GM12865 (cell line): ENCODE measurements at regions not wholly inside any gene's neighbourhood (a gene's known extent, or its start where the extent isn't known, plus 50 kb on each side); places are given as distances from the start of the nearest gene placed in this dataset.

Experiments used
- DNase-seq: peaks from one replicate; pipeline ENCODE4 v3.0.0; 2010; ENCODE audit warnings: low read depth
- H3K4me3 ChIP-seq: 2 replicates; pipeline ENCODE4 v1.5.1; 2011; ENCODE audit warnings: mild to moderate bottlenecking, low read depth, low read length, control low read depth
- CTCF ChIP-seq: IDR thresholded peaks from 2 replicates; pipeline ENCODE4 v1.5.1; 2011; ENCODE audit warnings: low read length, control low read depth, low read depth, inconsistent platforms; ENCODE audit not compliant: insufficient read depth; ENCODE audit errors: missing control alignments

GRCh38 chr14:42617005-42617404 lies 1010.3 kb downstream of the LRFN5 start:
- no peak overlapping the region for H3K4me3 ChIP-seq
- TF ChIP-seq CTCF = no peak
- DNase-seq = no peak

GRCh38 chr14:42606839-42607238 lies 1000.2 kb downstream of the LRFN5 start:
- H3K4me3 ChIP-seq = no peak overlapping the region
- DNase-seq = no peak
- TF ChIP-seq CTCF = no peak

GRCh38 chr14:42602336-42602845 lies 995.7 kb downstream of the LRFN5 start:
- no peak for TF ChIP-seq CTCF
- no peak overlapping the region for H3K4me3 ChIP-seq
- DNase-seq = no peak

GRCh38 chr14:42572032-42572431 lies 965.4 kb downstream of the LRFN5 start:
- DNase-seq = no peak
- H3K4me3 ChIP-seq = no peak overlapping the region
- no peak for TF ChIP-seq CTCF

- DNase-seq = no peak
- H3K4me3 ChIP-seq = no peak overlapping the region
- no peak for TF ChIP-seq CTCF
Observed at GRCh38 chr14:42569227-42569626, 962.6 kb downstream of the LRFN5 start.

- TF ChIP-seq CTCF = no peak
- no peak for DNase-seq
- H3K4me3 ChIP-seq = no peak overlapping the region
Observed at GRCh38 chr14:42565556-42565955, 958.9 kb downstream of the LRFN5 start.

GRCh38 chr14:42563313-42563712 lies 956.6 kb downstream of the LRFN5 start:
- no peak for TF ChIP-seq CTCF
- no peak for DNase-seq
- H3K4me3 ChIP-seq = no peak overlapping the region
